Thyroid gland (tissue), 4 donors: ENCODE measurements at regions not wholly inside any gene's neighbourhood (a gene's known extent, or its start where the extent isn't known, plus 50 kb on each side); places are given as distances from the start of the nearest gene placed in this dataset.

Experiments
- DNase-seq, 2 donors: peaks; one replicate each; pipeline ENCODE4 v3.0.0-alpha.2; 2019
- H3K27ac ChIP-seq, 3 donors: fragments of 200-600 bp; sonication (generic); 1 replicate in 2 of 3; 2 replicates in 1 of 3; pipeline ENCODE4 v1.5.1; 2016 to 2019; ENCODE audit warnings: mild to moderate bottlenecking in 1 of 3, moderate library complexity in 1 of 3
- H3K27me3 ChIP-seq: fragments of 200-600 bp; sonication (generic); one replicate; pipeline ENCODE4 v1.5.1; 2019
- H3K36me3 ChIP-seq, 2 donors: fragments of 200-600 bp; sonication (generic); one replicate each; pipeline ENCODE4 v1.5.1; 2016 to 2019
- H3K4me1 ChIP-seq, 2 donors: fragments of 200-600 bp; sonication (generic); one replicate each; pipeline ENCODE4 v1.5.1; 2017 to 2019
- H3K4me3 ChIP-seq, 3 donors: fragments of 200-600 bp; sonication (generic); replicated peaks in 1 of 3; 1 replicate in 2 of 3; 2 replicates in 1 of 3; pipeline ENCODE4 v1.5.1; 2016; ENCODE audit warnings: mild to moderate bottlenecking in 1 of 3
- H3K9me3 ChIP-seq: fragments of 200-600 bp; sonication (generic); one replicate; pipeline ENCODE4 v1.5.1; 2017
- POLR2A ChIP-seq, 2 donors: fragments of 450-650 bp; IDR thresholded peaks; one replicate each; pipeline ENCODE4 v1.6.1; 2017; ENCODE audit warnings: antibody characterized with exemption in 2 of 2, mild to moderate bottlenecking in 2 of 2, moderate library complexity in 1 of 2
- WGBS, 2 donors: methylation state at CpG; one replicate each; pipeline ENCODE4 v1.1.5; 2017; 5-methylcytosine and 5-hydroxymethylcytosine counted together
- intact Hi-C: fragments of 100-400 bp; cut with DNase I; formaldehyde crosslinking; loops from one replicate; pipeline ENCODE4 v1.15.1; 2023
- TF ChIP-seq, protein P1 (sequence below), 6 experiments: fragments of 200-600 bp in 3 of 6; fragments of 450-650 bp in 3 of 6; sonication (generic) in 3 of 6; IDR thresholded peaks; one replicate each; pipeline ENCODE4 v1.5.1; 2016 to 2019; ENCODE audit warnings: antibody characterized with exemption in 6 of 6, mild to moderate bottlenecking in 2 of 6, inconsistent platforms in 1 of 6, moderate library complexity in 1 of 6

DNA sequence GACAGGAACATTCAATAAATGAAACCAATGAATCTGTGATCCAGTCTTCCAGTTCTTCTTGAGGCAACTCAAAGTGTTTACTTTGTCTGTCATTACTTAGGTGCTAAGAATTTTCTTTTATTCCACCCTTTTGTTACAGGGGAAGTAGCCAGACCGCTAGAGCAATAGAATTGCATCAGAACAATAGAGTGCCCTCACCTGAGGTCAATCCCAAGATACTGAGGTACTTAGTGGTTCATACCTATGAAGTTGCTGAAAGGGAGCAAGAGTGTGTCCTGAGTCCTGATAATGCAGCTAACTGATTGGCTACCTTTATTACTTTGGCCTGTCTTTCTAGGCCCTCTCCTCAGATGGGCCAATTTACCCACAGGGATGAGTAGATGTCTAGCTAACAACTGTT, 359.4 kb upstream of the KCNH7 start:
- WGBS, 2 donors: 66 to 68% methylated on average over 1 of the region's 1 CpG
- intact Hi-C loops: no loop called here
- no peak for DNase-seq
- Histone ChIP-seq H3K27me3 (no peaks in the 10 kb centered on the region), H3K9me3 (no peaks in the 10 kb centered on the region), H3K4me1 (no peaks in the 10 kb centered on the region), H3K4me3 (no peak overlapping the region), H3K36me3 (no peaks in the 10 kb centered on the region), H3K27ac (no peak overlapping the region)
- TF ChIP-seq, protein P1, sequence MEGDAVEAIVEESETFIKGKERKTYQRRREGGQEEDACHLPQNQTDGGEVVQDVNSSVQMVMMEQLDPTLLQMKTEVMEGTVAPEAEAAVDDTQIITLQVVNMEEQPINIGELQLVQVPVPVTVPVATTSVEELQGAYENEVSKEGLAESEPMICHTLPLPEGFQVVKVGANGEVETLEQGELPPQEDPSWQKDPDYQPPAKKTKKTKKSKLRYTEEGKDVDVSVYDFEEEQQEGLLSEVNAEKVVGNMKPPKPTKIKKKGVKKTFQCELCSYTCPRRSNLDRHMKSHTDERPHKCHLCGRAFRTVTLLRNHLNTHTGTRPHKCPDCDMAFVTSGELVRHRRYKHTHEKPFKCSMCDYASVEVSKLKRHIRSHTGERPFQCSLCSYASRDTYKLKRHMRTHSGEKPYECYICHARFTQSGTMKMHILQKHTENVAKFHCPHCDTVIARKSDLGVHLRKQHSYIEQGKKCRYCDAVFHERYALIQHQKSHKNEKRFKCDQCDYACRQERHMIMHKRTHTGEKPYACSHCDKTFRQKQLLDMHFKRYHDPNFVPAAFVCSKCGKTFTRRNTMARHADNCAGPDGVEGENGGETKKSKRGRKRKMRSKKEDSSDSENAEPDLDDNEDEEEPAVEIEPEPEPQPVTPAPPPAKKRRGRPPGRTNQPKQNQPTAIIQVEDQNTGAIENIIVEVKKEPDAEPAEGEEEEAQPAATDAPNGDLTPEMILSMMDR (IDR thresholded peaks at IDR 0.05): no peak
- TF ChIP-seq POLR2A (IDR thresholded peaks at IDR 0.05): no peak

DNA sequence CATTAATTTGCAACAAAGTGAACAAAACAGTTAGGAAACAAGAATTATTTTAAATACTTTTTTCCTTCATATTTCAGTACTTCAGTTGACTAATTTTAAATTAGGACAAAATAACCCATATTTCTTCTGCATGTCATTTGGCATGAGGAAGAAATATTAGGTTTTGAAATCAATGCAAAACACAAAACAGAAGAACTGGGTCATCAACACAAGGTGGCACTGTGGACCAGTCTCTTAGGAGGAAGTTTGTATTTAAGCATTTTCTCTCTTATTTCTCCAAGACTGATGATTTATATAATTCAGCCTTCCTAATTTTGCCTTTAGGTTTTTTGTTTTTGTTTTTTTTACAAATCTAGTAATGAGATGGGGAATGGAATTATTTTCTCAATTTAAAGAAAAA, 352.8 kb upstream of the KCNH7 start:
- no peaks in the 10 kb centered on the region for H3K27me3 ChIP-seq
- no peaks in the 10 kb centered on the region for H3K9me3 ChIP-seq
- H3K36me3 ChIP-seq: no peaks in the 10 kb centered on the region
- H3K4me3 ChIP-seq: no peak overlapping the region
- peak in 1 of 2 donors; percentile 16 for DNase-seq
- H3K27ac ChIP-seq: no peak overlapping the region
- intact Hi-C loops: no loop called here
- TF ChIP-seq, protein P1 (IDR thresholded peaks at IDR 0.05): peak in 5 of 6 experiments; percentile 8 to 56 (median 51)
- TF ChIP-seq POLR2A (IDR thresholded peaks at IDR 0.05): no peak
- H3K4me1 ChIP-seq: no peaks in the 10 kb centered on the region

GRCh38 chr2:163187995-163188655, 349.6 kb upstream of the KCNH7 start:
- intact Hi-C loops: no loop called here
- H3K27ac ChIP-seq: no peak overlapping the region
- TF ChIP-seq, protein P1 (IDR thresholded peaks at IDR 0.05): no peak
- no peak for TF ChIP-seq POLR2A (IDR thresholded peaks at IDR 0.05)
- H3K9me3 ChIP-seq: no peaks in the 10 kb centered on the region
- H3K4me1 ChIP-seq: no peaks in the 10 kb centered on the region
- H3K4me3 ChIP-seq: no peak overlapping the region
- no peaks in the 10 kb centered on the region for H3K27me3 ChIP-seq
- H3K36me3 ChIP-seq: no peaks in the 10 kb centered on the region
- DNase-seq: no peak
- 86 to 88% methylated on average over 7 of the region's 7 CpGs for WGBS, 2 donors

GRCh38 chr2:163187119-163187518, 348.6 kb upstream of the KCNH7 start:
- DNase-seq: no peak
- H3K27me3 ChIP-seq: no peaks in the 10 kb centered on the region
- TF ChIP-seq POLR2A (IDR thresholded peaks at IDR 0.05): no peak
- TF ChIP-seq, protein P1 (IDR thresholded peaks at IDR 0.05): no peak
- intact Hi-C loops: no loop called here
- 82 to 85% methylated on average over 2 of the region's 2 CpGs for whole genome bisulfite sequencing, 2 donors
- no peaks in the 10 kb centered on the region for H3K4me1 ChIP-seq
- H3K9me3 ChIP-seq: no peaks in the 10 kb centered on the region
- H3K4me3 ChIP-seq: no peak overlapping the region
- H3K27ac ChIP-seq: no peak overlapping the region
- H3K36me3 ChIP-seq: no peaks in the 10 kb centered on the region

DNA sequence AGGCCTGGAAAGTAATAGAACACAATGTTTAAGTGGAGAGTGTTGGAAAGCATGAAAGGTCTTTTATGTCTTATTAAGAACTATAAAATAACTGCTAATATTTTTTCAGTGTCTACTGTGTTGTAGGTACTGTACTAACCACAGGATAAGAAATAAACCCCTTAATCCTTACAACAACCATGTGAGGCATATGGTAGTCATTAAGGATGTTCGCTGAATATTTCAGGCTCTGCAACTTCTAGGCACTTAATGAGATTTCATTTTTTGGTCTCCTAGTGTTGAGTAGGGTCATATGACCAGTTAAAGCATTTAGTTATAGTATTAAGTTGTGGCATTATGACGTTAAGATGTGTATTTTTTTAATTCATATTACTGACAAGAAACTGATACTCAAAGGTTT, 346.6 kb upstream of the KCNH7 start:
- intact Hi-C loops: no loop called here
- Histone ChIP-seq H3K27me3 (no peaks in the 10 kb centered on the region), H3K4me3 (no peak overlapping the region), H3K4me1 (no peaks in the 10 kb centered on the region), H3K36me3 (no peaks in the 10 kb centered on the region), H3K9me3 (no peaks in the 10 kb centered on the region), H3K27ac (no peak overlapping the region)
- DNase-seq: no peak
- WGBS, 2 donors: 83 to 87% methylated on average over 2 of the region's 2 CpGs
- TF ChIP-seq, protein P1 (IDR thresholded peaks at IDR 0.05): no peak
- TF ChIP-seq POLR2A (IDR thresholded peaks at IDR 0.05): no peak
